Breast epithelium (tissue), 3 donors: ENCODE measurements at regions not wholly inside any gene's neighbourhood (a gene's known extent, or its start where the extent isn't known, plus 50 kb on each side); places are given as distances from the start of the nearest gene placed in this dataset.

Experiments
- POLR2A ChIP-seq: fragments of 450-650 bp; IDR thresholded peaks from one replicate; pipeline ENCODE4 v1.6.1; 2016; ENCODE audit warnings: antibody characterized with exemption, mild to moderate bottlenecking, moderate library complexity
- POLR2AphosphoS5 ChIP-seq, 3 donors: sonication (generic); formaldehyde crosslinking; IDR thresholded peaks; one replicate each; pipeline ENCODE4 v1.6.1; 2017; ENCODE audit warnings: antibody characterized with exemption in 3 of 3
- TF ChIP-seq, protein P1 (sequence below), 3 donors: fragments of 450-650 bp; IDR thresholded peaks; one replicate each; pipeline ENCODE4 v1.5.1; 2016 to 2017; ENCODE audit warnings: antibody characterized with exemption in 3 of 3, mild to moderate bottlenecking in 3 of 3, moderate library complexity in 3 of 3

DNA sequence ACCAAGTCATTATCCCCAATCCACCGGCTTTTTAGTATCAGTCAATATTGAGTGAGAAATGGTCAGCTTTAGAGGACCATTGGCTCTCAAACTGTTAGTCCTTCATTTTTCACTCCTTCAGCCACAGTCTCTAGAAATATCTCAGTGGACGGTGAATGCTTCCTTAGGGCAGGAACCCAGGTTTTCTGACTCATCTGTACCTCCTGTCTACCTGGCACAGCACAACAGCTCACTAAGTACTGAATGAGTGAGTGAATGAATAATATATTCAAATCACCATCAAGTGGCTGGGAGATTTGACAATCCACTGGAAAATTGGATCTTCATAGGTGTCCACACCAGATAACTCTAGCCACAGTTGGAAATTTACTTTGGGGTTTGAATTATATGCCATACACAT lies 609.5 kb upstream of the CLINT1 start:
- TF ChIP-seq, protein P1, sequence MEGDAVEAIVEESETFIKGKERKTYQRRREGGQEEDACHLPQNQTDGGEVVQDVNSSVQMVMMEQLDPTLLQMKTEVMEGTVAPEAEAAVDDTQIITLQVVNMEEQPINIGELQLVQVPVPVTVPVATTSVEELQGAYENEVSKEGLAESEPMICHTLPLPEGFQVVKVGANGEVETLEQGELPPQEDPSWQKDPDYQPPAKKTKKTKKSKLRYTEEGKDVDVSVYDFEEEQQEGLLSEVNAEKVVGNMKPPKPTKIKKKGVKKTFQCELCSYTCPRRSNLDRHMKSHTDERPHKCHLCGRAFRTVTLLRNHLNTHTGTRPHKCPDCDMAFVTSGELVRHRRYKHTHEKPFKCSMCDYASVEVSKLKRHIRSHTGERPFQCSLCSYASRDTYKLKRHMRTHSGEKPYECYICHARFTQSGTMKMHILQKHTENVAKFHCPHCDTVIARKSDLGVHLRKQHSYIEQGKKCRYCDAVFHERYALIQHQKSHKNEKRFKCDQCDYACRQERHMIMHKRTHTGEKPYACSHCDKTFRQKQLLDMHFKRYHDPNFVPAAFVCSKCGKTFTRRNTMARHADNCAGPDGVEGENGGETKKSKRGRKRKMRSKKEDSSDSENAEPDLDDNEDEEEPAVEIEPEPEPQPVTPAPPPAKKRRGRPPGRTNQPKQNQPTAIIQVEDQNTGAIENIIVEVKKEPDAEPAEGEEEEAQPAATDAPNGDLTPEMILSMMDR (IDR thresholded peaks at IDR 0.05), result no peak
- TF ChIP-seq POLR2A, result no peak
- TF ChIP-seq POLR2AphosphoS5 (IDR thresholded peaks at IDR 0.05), result no peak
